Adrenal gland (tissue), 5 donors: ENCODE measurements at regions not wholly inside any gene's neighbourhood (a gene's known extent, or its start where the extent isn't known, plus 50 kb on each side); places are given as distances from the start of the nearest gene placed in this dataset.

Experiments used
- CTCF ChIP-seq, 6 experiments: fragments of 450-650 bp in 4 of 6; fragments of 200-600 bp in 2 of 6; sonication (generic) in 1 of 6; IDR thresholded peaks; 1 replicate in 5 of 6; 2 replicates in 1 of 6; pipeline versions ENCODE4 v1.5.1 to v1.8.0; 2016 to 2021; ENCODE audit warnings: antibody characterized with exemption in 6 of 6, mild to moderate bottlenecking in 2 of 6, moderate library complexity in 1 of 6
- POLR2A ChIP-seq, 2 donors: fragments of 450-650 bp; IDR thresholded peaks; one replicate each; pipeline ENCODE4 v1.6.1; 2017; ENCODE audit warnings: antibody characterized with exemption in 2 of 2, mild to moderate bottlenecking in 2 of 2, moderate library complexity in 1 of 2
- donor health status: DM: no; HTN: no; CAD: no.

- TF ChIP-seq CTCF (IDR thresholded peaks at IDR 0.05): no peak
- TF ChIP-seq POLR2A (IDR thresholded peaks at IDR 0.05): no peak
Measured at GRCh38 chr21:16476056-16476825, 746.5 kb downstream of the USP25 start.
